GM19463 (cell line): ENCODE measurements at regions not wholly inside any gene's neighbourhood (a gene's known extent, or its start where the extent isn't known, plus 50 kb on each side); places are given as distances from the start of the nearest gene placed in this dataset.
"Not testable (repeated sequence)": the region's sequence is repeated elsewhere in the genome, so short reads cannot be mapped to it uniquely, and the experiment has no call there.

Source experiments
- ATAC-seq: cut with Tn5 transposase; IDR thresholded peaks from one replicate; pipeline ENCODE4 v1.9.1; 2021; ENCODE audit warnings: mild to moderate bottlenecking, moderate library complexity; ENCODE audit not compliant: unreplicated experiment

DNA sequence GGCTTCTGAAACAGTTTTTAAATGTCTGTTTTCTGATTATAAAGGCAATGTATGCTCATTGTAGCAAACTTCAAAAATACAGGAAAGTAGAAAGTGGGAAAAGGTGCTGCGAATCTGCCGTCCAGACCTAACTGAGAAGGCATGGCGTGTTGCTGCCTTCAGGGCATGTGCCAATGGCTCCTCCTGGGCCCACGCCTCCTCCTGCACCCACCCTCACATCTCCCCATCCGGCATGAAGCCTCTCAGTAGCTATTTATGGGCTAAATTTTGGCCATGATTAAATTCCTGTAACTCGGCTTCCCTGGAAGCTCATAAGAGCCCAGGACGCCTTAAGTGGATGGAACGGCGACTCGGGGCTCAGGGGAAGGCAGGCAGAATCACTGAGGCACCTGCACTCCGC lies 153.8 kb downstream of the LAT start:
- ATAC-seq: not testable (repeated sequence)

DNA sequence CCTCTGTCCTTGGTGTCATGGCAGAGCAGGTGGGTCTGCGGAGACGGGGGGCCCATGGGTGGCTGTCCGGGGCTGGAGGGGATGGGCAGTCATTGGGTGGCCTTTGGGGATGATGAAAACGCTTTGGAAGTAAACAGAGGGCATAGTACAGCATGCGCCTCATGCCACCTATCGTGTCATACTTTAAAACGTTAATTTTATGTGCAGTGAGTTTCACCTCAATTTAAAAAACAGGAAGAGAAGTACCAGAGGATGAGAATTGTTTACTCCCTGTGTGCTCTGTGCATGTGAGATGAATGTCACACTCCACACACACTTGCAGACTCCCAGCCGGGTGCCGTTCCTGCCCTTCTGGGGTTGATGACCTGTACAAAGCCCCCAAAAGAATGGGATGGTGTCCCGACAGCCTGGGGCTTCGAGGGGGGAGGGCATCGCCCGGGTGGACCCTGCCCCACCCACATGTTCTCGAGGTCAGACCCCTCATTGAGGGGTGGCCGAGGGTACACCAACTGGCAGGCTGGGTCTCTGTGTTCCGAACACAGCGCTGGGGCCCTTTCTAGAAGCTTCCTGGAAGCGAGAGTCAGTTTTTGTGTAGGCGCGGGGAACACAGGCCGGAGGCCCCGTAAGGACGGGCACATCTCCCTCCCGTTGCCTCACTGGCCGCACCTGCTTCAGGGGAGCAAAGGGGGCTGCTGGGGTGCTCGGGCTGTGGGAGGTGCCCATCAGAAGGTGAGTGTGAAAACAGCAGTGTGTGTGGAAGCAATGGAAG lies 153.2 kb downstream of the LAT start:
- ATAC-seq: not testable (repeated sequence)

DNA sequence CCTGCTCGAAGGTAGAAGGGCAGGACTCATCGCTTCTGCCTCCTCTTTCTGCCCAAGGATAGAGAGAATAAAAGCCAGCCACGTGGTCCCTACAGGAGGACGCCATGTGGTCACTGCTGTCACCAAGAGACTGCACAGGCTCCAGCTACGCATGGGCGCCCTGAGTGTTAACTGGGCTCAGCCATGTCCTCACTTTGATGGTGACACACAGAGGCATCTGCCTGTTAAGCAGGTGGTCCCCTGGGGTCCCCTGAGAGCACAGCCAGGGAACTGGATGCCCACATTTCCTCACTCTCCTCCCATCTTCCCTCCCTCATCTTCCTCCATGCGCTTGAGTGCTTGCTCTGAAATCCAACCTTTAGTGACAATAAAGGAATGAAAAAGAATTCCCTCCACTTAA lies 152.6 kb downstream of the LAT start:
- not testable (repeated sequence) for ATAC-seq

DNA sequence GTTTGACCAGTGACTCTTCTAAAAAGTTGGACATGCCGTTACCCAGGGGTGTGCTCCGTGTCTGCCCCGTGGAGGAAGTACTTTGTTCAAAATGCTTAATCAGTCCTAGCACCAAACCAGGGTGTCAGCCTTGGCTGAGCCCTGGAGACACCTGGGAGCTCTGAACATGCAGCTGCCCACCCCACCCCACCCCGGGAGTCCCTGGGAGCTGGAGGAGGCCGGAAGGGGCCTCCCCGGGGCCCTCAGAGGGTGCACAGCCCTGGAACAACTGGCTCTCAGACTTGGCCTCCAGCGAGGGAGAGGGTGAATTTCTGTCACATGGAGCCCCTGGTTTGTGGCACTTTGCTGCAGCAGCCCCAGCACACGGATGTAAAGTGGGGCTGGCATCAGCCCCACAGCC lies 152.1 kb downstream of the LAT start:
- ATAC-seq: not testable (repeated sequence)

DNA sequence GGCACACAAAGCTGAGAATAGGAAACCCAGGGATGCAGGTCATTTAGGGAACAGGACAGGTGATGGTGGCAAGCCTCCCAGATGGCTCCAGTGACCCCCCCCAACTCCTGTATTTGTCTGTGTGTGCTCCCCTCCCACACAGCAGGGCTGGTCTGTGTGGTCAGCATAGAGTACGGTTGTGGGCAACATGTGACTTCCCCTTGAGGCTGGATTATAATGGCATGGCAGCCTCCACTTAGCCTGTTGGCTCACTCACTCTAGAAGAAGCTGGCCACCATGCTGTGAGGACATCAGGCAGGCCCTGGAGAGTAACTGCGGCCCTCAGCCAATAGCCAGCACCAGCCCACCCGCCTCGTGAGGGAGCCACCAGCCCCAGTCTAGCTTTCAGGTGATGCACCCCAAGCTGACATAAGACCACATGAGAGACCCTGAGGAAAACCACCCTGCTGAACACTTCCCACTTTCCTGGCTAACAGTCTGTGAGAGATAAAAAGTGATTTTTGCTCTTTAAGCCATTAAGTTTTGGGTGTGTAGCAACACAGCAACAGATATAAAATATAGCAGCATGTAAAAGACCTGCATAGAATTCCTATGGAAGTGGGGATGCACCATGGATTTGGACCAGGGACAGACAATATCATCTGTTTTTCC lies 151.3 kb downstream of the LAT start:
- ATAC-seq: not testable (repeated sequence)

DNA sequence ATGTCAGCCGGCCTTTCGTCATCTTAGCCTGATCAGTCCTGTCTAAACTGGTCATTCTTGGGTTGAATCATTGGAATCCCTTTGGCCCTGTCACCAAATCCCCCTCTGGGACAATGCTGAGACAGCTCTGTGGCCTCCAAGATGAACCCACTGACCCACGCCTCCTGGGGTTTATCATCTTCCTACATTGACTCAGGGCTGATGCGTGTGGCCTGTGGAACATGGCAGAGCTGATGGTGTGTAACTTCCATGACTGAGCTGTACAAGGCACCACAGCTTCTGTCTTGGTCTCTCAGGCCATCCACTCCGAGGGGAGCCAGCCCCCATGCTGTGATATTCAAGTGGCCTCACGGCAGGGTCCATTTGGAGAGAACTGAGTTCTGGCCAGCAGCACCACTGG lies 150.2 kb downstream of the LAT start:
- not testable (repeated sequence) for ATAC-seq

DNA sequence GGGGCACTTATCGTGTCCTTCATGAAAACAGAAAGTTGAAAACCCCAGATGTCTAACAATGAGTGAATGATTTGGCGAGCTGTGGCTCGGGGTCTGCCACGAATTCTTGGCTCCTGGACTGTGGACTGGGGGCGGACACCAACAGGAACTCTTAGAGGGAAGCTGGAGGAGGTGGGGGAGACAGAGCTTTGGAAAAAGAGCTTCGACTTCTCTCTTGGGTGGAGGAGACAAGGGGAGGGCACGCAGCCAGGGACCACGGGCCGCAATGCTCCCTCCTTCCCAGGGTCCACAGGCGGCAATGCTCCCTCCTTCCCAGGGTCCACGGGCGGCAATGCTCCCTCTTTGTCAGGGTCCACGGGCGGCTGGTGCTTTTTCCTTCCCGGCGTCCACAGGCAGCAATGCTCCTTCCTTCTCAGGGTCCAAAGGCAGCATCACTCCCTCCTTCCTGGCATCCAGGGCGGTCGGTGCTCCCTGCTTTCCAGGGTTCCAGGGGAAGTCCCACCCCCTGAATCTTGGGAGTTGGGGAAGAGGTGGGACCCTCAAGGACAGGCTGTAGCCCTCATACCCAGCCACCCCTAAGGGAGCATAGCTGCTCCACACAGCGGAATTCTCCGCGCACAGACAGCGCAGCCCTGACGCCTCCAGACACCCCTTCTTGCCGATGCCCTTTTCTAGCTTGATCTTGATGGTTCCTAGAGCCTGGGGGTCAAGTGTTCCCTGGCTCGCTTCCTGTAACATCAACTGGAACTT lies 149.0 kb downstream of the LAT start:
- ATAC-seq: not testable (repeated sequence)

DNA sequence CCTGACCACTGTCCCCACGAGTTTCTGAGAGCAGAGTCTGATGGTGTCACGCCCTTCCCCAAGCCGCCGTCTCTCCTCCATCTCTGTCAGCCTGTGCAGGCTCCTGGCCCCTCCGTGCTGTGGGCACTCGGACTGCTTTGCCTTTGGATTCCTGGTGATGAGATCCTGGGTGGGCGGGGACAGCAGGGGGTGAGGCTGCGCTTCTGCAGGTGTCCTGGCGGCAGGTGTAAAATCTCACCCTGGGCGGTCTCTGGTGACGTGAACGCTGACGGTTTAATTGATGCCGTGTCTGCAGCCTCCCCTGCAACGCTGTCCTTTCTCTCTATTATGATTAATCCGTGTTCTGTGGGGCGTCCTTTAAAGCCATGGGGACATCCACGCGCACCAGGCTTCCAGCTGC lies 148.0 kb downstream of the LAT start:
- ATAC-seq: not testable (repeated sequence)

DNA sequence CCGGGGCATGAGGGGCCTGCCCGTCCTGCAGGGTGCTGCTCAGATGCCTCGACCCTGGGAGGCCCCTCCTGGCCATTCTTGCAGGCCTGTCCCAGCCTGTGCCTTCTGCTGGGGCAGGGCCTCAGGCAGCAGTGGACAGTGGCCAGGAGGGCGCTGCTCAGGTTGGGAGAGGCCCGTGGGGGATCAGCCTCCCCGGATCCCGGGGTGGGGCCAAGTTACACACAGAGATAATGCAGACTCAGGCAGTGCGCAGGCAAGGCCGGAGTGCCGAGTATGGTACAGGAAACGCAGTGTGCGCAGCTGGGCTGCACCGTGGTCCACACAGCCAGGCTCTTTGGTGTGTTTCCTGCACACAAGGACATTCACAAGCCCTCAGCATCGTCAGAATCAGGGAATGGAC lies 147.6 kb downstream of the LAT start:
- ATAC-seq: not testable (repeated sequence)

DNA sequence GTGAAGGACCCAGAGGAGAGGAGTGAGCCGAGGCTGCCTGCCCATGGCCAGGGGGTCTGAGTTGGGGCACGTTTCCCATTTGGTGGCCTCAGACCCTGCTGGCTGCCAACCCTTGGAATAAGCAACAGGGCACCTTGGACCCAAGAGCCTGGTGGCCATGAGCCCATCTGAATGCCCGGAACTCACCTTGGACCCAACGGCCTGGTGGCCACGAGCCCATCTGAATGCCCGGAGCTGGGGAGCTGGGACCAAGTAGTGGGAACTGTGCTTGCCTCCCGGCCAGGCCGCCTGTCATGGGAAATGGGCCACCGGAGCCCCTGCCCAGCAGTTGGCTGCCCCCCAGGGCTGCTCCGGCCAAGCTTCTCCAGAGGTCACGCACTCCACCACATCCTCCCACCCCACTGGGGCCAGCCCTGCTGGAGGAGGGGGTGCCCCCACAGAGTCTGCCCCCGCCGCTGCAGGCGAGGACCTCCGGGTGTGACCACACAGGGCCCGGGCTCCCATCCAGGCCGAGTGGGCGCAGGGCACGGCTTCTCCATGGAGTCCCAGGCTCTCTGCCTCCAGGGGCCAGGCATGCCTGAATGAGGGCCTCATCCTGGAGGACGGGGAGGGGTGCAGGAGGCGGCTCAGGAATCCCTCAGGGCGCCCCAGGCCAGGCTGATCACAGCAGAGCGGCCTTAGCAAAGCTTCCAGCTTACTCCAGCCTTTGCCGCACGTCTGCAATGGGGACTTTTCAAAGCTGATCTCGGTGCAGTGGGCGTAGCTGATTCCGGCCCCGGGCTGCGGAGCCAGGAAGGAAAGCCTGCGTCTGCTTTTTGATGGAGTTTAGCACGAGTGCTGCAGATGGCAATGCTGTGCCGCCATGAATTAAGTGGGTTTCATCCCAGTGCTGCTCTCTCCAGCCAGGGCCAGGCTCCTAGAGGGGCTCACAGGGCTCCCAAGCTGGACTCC lies 146.3 kb downstream of the LAT start:
- ATAC-seq: not testable (repeated sequence)

DNA sequence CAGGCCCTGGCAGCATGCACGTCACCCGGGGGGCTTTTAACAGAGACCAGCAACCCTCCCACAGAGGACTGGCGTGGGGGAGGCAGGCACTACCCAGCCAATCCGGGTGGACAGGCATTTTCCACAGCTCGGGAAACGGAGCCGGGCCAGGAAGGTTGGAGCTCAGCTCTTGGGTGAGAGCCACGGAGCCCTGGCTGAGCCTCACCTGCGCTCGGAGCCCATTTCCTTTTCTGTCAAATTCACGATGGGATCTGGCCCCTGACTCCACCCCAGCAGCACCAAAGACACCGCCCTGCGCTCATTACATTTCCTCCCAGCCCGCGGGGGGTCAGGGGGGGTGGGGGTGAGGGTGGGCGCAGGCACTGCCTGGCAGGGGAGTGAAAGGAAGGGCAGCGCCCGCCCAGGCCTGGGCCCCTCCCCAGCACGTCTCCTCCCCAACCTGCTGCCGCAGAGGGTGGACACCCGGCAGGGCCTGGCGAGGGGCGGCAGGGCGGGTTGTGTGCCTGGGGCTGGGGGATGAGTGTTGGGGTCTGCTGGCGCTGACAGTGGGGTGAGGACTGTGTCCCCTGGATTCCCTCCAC lies 145.4 kb downstream of the LAT start:
- ATAC-seq: not testable (repeated sequence)

DNA sequence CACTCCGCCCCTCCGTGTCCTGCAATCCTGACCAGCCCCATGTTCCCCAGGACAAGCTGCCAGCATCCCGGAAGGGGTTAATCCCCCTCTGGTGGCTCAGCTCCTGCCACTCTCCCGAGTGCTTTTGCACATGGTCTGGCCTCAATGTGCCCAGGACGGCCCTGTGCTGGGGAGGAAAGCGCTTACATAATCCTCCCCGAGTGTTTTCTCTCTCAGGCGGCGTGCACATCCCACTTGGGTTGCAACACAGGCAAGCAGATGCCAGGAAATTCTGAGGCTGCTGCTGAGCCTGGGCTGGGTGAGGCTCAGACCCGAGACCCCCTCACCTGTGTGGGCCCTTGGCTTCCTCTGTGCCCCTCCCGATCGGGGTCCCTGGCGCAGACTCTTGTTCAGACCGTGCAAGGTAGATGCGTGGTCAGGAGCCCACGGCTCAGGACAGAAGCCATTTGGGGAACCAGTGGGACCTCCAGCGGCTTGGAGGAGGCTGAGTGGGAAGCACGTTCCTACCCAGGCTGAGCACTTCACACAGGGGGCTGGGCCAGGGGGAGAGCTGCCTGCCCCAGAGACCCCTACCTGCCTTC lies 144.7 kb downstream of the LAT start:
- not testable (repeated sequence) for ATAC-seq

DNA sequence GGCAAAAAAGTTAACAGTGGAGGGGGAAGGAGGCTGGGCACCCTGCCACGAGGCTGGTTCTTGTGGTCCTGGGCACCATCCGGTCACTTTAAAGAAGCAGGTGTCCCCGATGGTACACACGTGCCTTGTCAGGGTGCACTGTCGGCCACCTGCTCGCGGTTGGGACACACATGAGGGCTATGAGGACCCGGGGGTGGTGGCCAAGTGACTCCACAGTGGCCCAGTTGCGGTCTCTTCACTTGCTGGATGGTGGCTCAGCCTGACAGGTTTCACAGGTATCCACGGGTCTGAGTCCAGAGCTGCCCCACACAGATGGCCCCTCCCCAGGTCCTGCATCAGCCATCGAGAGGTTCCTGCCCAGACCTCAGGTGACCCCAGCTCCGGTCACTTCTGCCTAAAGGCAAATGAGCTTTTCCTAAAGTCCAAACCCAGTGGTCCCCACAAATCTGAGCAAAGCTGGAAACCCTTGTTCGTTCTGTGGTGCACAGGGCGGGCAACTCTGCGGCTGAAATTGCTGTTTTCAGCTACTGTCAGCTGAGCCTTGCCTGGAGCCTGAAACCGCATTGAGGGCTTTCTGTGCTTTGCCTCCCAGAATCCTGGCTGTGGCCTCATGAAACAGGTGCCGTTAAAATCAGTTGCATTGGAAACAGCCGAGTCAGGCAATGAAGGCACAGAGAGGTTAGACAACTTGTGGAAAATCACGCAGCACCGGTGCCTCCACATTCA lies 144.0 kb downstream of the LAT start:
- not testable (repeated sequence) for ATAC-seq

DNA sequence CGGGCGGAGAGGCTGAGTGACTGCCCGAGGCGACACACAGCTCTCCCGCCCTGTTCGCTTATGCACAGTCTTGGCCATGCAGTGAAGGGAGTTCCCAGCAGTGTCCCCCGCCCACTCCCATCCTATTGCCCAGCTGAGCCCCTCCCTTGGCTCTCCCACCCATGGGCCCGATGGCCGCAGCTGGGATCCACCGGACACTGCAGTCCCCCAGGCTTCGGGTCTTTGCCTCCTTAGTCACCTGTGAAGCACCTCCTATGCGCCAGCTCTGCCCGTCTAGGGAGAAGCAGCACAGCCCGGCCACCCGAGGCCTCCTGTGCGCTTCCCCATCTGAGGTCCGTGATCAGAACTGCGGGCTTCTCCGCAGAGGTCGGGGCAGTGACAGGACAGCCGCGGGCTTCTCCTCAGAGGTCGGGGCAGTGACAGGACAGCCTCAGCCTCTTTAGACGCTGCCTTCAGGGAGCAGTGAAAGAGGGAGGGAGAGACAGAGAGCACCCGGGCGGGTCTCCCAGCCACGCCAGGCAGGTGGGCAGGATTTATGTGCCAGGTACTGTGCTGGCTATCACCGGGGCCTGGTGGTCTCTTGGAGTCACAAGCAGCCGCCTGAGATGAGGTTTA lies 143.1 kb downstream of the LAT start:
- ATAC-seq: not testable (repeated sequence)

DNA sequence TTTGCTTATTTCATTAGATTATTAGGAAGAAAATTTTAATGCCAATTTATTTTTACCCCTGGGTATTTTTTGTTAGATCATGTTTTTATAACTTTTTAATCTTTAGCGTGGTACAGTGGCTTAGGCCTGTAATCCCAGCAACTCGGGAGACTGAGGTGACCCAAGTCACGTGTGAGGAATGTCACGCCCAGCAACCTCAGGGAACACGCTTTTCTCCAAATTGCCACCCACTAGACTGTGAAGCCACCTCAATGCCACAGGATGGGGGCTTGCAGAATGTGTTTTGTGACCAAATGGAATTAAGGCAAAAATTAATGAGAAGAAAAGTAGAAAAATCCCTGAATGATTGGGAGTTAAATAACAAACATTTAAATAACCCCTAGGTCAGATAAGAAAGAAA lies 141.8 kb downstream of the LAT start:
- no peak for ATAC-seq

DNA sequence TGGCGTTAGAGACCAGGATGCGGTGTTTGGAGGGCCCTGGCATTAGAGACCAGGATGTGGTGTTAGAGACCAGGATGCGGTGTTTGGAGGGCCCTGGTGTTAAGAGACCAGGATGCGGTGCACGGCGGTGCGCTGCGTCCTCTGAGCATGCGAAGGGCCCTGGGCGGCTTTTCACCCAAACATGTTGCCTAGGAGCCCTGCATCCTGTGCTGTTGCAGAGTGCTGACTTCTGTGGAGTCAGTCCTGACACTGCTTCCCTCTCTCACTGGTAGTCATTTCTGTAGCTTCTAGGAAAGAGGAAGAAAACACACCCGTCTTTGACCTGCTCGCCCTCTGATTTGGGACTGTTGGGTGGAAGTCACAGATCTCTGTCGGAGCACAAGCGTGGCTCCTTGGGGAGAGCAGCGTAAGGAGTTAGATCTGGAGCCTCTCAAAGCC lies 141.2 kb downstream of the LAT start:
- ATAC-seq: no peak

DNA sequence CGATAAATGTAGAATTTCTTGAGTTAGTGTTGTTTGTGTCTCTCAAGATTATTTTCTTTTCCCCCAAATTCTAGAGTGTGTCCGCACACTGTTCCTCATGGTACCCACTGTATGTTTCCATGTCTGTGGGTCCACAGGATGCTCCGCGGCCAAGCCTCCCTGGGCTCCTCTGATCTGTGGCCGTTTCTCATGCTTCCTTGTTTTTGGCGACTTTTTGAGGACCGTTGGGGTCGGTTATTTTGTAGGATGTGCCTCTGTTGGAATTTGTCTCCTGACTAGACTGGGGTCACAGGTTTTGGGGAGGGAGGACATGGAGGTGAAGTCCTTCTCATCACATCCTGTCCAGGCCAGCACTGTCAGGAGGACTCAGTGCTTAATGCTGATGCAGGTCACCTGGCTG lies 140.0 kb downstream of the LAT start:
- no peak for ATAC-seq

DNA sequence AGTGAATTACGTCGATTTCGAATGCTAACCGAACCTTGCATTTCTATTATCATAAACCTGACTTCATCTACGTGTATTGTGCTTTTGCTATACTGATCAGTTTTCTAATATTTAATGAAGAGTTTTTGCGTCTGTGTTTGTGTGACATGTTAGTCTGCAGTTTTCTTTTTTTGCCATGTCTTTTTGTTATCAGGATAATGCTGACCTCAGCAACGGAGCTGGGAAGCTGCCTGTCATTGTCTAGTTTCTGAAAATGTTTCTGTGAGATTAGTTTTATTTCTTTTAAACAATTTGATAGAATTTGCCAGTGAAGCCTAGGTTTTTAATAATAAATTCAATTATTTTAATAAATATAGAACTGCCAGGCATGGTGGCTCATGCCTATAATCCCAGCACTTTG lies 139.3 kb downstream of the LAT start:
- ATAC-seq: not testable (repeated sequence)

DNA sequence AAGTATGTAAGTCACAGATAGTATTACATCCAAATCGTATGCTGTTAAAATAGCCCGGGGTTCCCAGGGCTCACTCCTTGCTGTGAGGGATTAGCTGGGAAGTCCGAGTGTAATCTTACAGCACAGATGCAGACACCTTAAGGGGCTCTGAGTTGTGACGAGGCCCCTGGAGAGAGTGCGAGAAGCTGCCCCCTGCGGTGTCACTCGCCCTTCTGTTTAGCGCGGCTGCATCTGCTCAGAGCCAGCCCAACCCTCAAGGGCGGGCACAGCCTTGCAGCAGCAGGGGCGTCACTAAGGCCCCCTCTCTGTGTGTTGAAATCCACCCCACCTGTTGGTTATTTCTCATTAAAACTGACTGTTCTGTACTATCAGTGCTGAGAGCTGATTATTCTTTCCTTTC lies 135.8 kb downstream of the LAT start:
- ATAC-seq: not testable (repeated sequence)
